Type B pancreatic cell (in vitro differentiated cells): ENCODE measurements at regions not wholly inside any gene's neighbourhood (a gene's known extent, or its start where the extent isn't known, plus 50 kb on each side); places are given as distances from the start of the nearest gene placed in this dataset.

ENCODE experiments used
- DNase-seq: peaks from one replicate; pipeline ENCODE4 v3.0.0; 2021; ENCODE audit warnings: mixed read lengths; ENCODE audit not compliant: unreplicated experiment; ENCODE audit errors: extremely low spot score
- H3K27ac Mint-ChIP-seq: 2 replicates; pipeline ENCODE4 v1.8.0; 2021; ENCODE audit warnings: mild to moderate bottlenecking, mixed read lengths
- H3K27me3 Mint-ChIP-seq: 2 replicates; pipeline ENCODE4 v1.8.0; 2021; ENCODE audit warnings: mixed read lengths
- H3K36me3 Mint-ChIP-seq: 2 replicates; pipeline ENCODE4 v1.8.0; 2021; ENCODE audit warnings: mixed read lengths
- H3K4me1 Mint-ChIP-seq: one replicate; pipeline ENCODE4 v1.8.0; 2021; ENCODE audit warnings: mixed read lengths; ENCODE audit not compliant: unreplicated experiment
- H3K4me3 Mint-ChIP-seq: 2 replicates; pipeline ENCODE4 v1.8.0; 2021; ENCODE audit warnings: mild to moderate bottlenecking, mixed read lengths
- H3K9me3 Mint-ChIP-seq: 2 replicates; pipeline ENCODE4 v1.8.0; 2021; ENCODE audit warnings: mixed read lengths
- TF ChIP-seq, protein P1 (sequence below): fragments of 200-600 bp; sonication (generic); conservative IDR thresholded peaks from 2 replicates; pipeline ENCODE4 v1.5.0; 2021; ENCODE audit warnings: antibody characterized with exemption, mild to moderate bottlenecking

- no peaks in the 10 kb centered on the region for H3K4me1 Mint-ChIP-seq
- DNase-seq = no peak
- H3K27ac Mint-ChIP-seq = no peak overlapping the region
- H3K4me3 Mint-ChIP-seq = no peak overlapping the region
- no peaks in the 10 kb centered on the region for H3K9me3 Mint-ChIP-seq
- no peaks in the 10 kb centered on the region for H3K36me3 Mint-ChIP-seq
- TF ChIP-seq, protein P1, sequence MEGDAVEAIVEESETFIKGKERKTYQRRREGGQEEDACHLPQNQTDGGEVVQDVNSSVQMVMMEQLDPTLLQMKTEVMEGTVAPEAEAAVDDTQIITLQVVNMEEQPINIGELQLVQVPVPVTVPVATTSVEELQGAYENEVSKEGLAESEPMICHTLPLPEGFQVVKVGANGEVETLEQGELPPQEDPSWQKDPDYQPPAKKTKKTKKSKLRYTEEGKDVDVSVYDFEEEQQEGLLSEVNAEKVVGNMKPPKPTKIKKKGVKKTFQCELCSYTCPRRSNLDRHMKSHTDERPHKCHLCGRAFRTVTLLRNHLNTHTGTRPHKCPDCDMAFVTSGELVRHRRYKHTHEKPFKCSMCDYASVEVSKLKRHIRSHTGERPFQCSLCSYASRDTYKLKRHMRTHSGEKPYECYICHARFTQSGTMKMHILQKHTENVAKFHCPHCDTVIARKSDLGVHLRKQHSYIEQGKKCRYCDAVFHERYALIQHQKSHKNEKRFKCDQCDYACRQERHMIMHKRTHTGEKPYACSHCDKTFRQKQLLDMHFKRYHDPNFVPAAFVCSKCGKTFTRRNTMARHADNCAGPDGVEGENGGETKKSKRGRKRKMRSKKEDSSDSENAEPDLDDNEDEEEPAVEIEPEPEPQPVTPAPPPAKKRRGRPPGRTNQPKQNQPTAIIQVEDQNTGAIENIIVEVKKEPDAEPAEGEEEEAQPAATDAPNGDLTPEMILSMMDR = no peak
- no peaks in the 10 kb centered on the region for H3K27me3 Mint-ChIP-seq
Measured at GRCh38 chr21:24316277-24316922, 1290.9 kb downstream of the MRPL39 start.

DNA sequence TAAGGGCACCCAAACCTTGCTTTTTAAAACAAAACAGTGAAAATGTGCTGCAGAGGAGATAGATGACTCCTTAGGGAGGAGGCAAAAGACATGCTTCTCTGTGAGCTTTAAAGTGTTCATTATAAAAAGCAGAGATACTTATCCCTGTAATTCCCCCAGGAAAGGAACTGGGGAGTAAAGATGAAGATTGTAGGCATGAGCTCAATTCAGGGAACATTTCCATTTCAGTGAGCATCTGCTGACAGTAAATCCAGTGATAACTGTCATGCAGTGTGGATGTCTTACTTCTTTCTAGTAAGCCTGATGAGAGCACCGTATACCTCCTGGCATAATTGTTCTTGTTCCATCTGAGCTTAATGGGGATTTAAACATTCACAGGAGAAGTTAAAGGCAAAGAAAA lies 1296.5 kb downstream of the MRPL39 start:
- TF ChIP-seq, protein P1 = no peak
- H3K9me3 Mint-ChIP-seq = no peaks in the 10 kb centered on the region
- no peaks in the 10 kb centered on the region for H3K4me1 Mint-ChIP-seq
- H3K27me3 Mint-ChIP-seq = no peaks in the 10 kb centered on the region
- H3K36me3 Mint-ChIP-seq = no peaks in the 10 kb centered on the region
- no peak overlapping the region for H3K27ac Mint-ChIP-seq
- no peak for DNase-seq
- H3K4me3 Mint-ChIP-seq = no peak overlapping the region

DNA sequence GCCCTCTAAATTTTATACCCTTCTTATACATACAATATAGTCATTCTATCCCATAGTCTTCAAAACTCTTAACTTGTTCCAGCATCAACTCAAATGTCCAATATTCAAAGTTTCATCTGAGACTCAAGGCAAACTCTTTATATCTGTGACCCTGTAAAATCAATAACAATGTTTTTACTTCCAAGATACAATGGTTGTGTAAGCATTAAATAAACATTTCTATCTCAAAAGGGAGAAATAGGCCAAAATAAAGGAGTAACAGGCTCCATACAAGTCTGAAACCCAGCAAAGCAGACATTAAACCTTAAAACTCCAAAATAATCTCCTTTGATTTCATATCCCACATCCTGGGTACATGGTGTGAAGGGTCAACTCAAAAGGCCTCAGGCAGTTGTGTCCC lies 1299.1 kb downstream of the MRPL39 start:
- Mint-ChIP-seq H3K9me3 (no peaks in the 10 kb centered on the region), H3K36me3 (no peaks in the 10 kb centered on the region), H3K4me1 (no peaks in the 10 kb centered on the region), H3K27me3 (no peaks in the 10 kb centered on the region), H3K4me3 (no peak overlapping the region), H3K27ac (no peak overlapping the region)
- TF ChIP-seq, protein P1 = no peak
- no peak for DNase-seq

- Mint-ChIP-seq H3K9me3 (no peaks in the 10 kb centered on the region), H3K4me3 (no peak overlapping the region), H3K27ac (no peak overlapping the region), H3K36me3 (no peaks in the 10 kb centered on the region), H3K27me3 (no peaks in the 10 kb centered on the region), H3K4me1 (no peaks in the 10 kb centered on the region)
- TF ChIP-seq, protein P1 = no peak
- no peak for DNase-seq
Measured at GRCh38 chr21:24302400-24302799, 1304.9 kb downstream of the MRPL39 start.

DNA sequence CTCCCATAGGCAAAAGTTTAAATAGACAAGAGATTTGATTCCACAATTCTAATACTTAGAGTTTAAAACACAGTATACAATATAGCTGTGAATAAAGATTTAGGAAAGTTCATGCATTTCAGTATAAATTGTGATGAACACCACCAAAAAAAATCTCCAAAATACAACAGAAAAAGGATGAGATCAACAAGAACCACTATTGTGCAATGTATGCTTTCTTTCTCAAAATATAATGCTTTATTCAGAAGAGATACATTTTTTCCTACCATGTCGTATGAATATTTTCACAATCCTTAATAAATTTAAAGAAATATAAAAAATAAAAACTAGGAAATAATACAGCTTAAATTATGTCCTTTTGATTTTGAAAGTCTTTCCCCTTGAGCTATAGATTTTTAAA lies 1309.2 kb downstream of the MRPL39 start:
- H3K4me1 Mint-ChIP-seq = no peaks in the 10 kb centered on the region
- no peak for DNase-seq
- H3K27ac Mint-ChIP-seq = no peak overlapping the region
- no peaks in the 10 kb centered on the region for H3K27me3 Mint-ChIP-seq
- no peaks in the 10 kb centered on the region for H3K9me3 Mint-ChIP-seq
- H3K4me3 Mint-ChIP-seq = no peak overlapping the region
- H3K36me3 Mint-ChIP-seq = no peaks in the 10 kb centered on the region
- TF ChIP-seq, protein P1 = no peak

DNA sequence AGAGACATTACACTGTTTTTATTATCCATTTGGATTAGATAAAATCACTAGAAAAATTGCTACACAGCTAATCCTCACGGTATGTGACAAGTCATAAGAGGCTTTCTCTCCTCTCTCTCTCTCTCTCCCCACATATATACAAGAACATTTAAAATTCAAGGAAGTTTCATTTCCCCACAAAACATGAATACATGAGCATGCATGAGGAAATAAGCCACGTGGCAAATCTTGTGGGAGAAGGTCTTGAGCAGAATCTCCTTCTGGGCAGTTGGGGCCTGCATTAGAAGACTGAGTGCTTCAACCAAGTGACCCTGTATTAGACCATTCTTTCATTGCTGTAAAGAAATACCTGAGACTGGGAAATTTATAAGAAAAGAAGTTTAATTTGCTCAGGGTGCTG lies 1313.1 kb downstream of the MRPL39 start:
- H3K36me3 Mint-ChIP-seq = no peaks in the 10 kb centered on the region
- no peaks in the 10 kb centered on the region for H3K27me3 Mint-ChIP-seq
- no peaks in the 10 kb centered on the region for H3K9me3 Mint-ChIP-seq
- TF ChIP-seq, protein P1 = no peak
- no peak overlapping the region for H3K4me3 Mint-ChIP-seq
- DNase-seq = no peak
- no peaks in the 10 kb centered on the region for H3K4me1 Mint-ChIP-seq
- H3K27ac Mint-ChIP-seq = no peak overlapping the region
